NCI-H2107 treated with DMSO at 0.1 percent for 48 hours (cell line): ENCODE measurements at regions not wholly inside any gene's neighbourhood (a gene's known extent, or its start where the extent isn't known, plus 50 kb on each side); places are given as distances from the start of the nearest gene placed in this dataset.
"Not testable (repeated sequence)": the region's sequence is repeated elsewhere in the genome, so short reads cannot be mapped to it uniquely, and the experiment has no call there.

Experiments
- DNase-seq: peaks from one replicate; lab custom pipeline; 2025; ENCODE audit not compliant: unreplicated experiment; lab: John Stamatoyannopoulos, UW

DNA sequence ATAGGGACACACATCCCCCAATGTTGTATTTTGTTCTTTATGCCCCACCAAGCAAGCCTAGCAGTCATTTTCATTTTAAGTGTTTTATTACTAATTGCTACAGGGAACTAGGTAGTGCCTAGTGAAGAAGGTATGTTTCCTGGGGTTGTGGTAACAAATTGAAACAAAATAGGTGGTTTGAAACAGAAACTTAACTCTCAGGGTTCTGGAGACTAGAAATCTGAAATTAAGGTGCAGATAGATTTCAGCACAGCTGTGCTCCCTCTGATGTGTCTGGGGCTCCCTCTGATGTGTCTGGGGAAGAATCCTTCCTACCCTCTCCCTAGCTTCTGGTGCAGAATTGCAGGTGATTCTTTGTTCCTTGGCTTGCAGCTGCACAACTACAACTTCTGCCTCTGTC lies 390.1 kb downstream of the ZFHX3 start:
- DNase-seq = no peak

DNA sequence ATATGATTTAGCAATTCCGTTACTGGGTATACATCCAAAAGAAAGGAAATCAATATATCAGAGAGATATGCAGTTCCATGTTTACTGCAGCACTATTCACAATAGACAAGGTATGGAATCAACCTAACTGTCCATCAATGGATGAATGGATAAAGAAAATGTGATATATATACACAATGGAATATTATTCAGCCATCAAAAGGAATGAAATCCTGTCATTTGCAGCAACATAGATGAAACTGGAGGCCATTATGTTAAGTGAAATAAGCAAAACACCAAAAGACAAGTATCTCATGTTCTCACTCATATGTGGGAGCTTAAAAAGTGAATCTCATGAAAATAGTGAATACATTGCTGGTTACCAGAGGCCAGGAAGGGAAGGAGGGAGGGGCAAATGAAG lies 390.8 kb downstream of the ZFHX3 start:
- DNase-seq = no peak

DNA sequence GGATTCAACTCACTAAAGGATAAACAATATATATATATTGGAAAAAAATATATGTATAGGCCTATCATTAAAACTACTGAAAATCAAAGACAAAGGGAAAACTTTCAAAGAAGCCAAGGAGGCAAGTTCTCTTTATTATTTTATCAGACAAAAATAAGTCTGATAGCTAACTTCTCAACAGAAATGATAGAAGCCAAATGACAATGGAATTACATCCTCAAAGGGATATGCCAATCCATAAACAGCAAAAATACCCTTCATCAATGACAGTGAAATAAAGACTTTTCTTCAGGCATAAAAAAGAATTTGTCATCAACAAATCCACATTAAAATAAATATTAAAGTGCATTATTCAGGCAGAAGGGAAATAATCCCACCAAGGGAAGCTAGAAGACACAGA lies 393.4 kb downstream of the ZFHX3 start:
- DNase-seq = no peak

DNA sequence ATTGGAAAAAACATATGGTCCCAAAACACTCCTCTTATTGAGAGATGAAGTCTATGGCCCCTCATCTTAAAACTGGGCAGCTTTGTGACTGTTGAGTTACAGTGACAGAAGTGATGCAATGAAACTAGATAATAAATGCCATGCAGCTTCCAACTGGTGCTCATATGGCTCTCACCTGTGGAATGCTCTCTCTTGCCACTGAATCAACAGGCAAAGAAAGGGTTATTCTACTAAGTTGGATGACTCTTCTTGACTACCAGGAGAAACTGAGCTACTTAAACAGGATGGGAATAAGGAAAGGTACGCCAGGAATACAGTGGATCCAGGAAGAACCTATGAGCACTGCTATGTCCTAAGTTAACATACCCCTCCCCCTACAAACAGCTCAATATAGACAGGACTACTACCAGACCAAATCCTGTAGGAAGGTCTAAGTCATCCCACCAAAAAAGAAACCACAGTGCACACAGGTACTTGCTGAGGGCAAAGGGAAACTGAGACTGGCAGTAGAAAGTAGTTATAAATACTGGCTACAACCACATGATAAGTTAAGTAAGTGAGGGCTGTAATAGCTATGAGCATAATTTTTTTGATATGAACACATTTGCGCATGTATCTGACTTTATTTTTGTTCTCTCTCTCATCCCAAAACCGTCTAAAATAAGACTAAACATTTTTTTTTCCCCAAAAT lies 398.5 kb downstream of the ZFHX3 start:
- no peak for DNase-seq

DNA sequence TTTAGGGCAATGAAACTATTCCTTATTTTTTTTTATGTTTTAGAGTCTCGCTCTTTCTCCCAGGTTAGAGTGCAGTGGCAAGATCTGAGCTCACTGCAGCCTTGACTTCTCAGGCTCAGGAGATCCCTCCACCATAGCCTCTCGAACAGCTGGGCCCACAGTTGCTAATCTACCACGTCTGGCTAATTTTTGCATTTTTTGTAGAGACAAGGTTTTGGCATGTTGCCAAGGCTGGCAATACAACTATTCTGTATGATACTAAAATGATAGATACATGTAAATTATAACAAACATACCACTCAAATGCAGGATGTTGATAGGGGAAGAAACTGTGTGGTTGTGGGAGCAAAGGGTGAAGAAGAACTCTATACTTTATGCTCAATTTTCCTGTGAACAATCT lies 401.3 kb downstream of the ZFHX3 start:
- DNase-seq = no peak

DNA sequence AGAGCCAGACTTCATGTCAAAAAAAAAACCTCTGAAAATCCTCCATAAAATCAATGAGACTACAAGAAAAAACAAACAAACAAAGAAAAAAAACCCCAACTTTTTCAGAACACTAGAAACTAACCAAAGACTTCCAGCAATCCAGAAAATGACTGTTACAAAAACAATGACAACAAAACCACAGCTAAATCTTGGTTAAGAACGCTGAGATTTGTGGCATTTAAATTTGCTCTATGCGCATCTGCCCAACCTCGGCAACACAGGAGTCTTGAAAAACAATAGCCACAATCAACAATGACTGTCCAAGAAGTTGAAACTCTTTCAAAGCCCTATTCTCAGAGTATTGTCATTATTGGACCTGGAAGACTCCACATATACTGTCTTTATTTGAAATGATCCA lies 402.4 kb downstream of the ZFHX3 start:
- DNase-seq = no peak

DNA sequence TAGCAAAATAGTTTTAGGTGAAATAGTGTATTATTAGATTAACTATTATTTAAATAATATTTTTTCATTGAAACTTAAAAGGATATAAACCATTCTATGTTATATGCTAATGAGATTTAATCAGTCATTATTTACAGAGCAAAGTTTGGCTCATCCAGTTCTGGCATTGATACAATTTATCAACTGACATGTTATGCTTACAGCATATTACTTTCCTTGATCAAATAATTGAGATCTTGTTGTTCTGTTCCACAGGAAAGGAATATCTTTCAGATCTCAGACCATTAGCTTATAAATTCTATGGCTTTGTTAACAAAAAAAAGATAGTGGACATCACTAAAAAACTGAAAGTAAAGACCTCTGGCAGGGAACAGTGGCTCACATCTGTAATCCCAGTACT lies 403.0 kb downstream of the ZFHX3 start:
- DNase-seq = no peak

DNA sequence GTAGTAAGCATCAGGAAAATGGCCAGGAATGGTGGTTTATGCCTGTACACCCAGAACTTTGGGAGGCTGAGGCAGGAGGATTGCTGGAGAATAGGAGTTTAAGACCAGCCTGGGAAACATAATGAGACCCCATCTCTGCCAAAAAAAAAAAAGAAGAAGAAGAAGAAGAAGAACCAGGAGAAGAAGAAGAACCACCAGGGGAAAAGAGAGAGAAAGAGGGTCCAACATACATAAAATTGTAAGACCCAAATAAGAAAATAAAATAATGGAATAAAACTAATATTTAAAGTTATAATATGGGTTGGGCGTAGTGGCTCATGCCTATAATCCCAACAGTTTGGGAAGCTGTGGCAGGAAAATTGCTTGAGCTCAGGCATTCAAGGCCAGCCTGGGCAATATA lies 408.4 kb downstream of the ZFHX3 start:
- no peak for DNase-seq

DNA sequence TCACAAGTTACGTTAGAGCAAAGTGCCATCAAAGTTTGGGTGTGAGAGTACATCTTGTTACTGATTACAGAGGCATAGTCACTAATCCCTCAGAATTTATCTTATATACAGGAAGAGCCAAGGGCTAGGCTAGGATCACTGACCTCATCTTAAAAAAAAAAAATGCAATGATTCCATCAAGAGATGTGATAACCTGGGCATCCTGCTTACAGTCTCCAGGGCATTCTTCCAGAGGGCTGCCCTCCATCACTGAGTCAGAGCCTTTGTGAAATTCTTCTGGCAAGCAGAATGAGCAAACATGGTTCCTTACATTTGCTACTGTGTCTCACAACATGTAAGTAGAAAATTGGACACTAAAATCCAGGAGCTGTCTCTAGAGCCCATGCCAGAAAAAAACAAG lies 410.6 kb downstream of the ZFHX3 start:
- DNase-seq = no peak

DNA sequence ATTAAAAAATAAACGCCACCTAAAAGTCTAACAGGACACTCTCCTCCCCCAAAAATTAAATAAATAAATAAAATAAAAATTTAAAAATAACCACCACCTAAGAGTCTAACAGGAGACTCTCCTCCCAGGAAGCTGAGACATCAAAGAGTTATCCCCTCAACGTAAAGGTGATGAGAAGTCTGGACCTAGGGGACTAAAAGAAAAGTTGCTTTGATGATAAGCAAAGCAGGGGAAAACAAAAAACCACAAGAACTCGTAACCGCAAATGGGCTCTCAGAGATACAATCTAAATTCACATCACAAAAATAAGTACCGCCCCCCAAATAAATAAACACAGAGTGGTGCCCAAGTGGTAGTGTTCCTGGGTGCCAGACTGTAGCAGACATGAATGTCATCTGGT lies 412.2 kb downstream of the ZFHX3 start:
- DNase-seq = no peak

DNA sequence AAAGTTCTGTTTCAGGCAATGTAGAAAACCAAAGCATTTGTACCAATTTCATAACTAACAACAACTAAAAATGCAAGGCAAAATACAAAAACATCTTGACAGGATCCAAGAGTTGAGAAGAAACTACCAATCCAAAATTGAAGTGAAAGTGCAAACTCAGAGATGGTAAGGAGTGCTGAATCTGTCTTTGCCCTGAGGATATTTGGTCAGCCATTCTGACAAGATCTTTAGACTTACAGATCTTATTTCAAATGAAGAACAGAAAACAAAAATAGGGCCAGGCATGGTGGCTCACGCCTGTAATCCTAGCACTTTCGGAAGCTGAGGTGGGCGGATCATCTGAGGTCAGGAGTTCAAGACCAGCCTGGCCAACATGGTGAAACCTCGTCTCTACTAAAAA lies 412.8 kb downstream of the ZFHX3 start:
- DNase-seq = no peak

DNA sequence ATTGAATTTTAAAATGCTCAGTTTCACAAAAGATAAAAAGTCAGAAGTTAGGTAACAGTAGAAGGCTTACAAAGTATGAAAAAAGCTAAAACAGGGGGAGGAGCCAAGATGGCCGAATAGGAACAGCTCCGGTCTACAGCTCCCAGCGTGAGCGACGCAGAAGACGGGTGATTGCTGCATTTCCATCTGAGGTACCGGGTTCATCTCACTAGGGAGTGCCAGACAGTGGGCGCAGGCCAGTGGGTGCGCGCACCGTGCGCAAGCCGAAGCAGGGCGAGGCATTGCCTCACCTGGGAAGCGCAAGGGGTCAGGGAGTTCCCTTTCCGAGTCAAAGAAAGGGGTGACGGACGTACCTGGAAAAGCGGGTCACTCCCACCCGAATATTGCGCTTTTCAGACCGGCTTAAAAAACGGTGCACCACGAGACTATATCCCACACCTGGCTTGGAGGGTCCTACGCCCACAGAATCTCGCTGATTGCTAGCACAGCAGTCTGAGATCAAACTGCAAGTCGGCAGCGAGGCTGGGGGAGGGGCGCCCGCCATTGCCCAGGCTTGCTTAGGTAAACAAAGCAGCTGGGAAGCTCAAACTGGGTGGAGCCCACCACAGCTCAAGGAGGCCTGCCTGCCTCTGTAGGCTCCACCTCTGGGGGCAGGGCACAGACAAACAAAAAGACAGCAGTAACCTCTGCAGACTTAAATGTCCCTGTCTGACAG lies 420.6 kb downstream of the ZFHX3 start:
- not testable (repeated sequence) for DNase-seq

DNA sequence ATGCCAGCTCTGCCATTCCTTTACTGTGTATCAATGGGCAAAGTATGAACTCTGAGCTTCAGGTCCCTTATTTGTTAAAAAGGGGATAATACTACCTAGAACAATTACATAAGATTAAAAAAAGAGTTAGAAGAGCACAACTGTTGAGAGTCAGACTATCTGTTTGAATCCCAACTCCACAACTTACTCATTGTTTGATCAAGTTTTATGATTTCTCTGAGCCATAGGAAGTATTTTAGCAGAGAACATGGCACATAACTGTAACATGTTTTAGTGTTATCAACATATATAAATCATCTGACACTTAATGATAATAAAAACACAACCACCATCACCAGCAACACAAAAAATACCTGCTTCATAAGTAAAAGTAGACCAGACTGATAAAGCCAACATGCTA lies 421.3 kb downstream of the ZFHX3 start:
- DNase-seq = no peak

DNA sequence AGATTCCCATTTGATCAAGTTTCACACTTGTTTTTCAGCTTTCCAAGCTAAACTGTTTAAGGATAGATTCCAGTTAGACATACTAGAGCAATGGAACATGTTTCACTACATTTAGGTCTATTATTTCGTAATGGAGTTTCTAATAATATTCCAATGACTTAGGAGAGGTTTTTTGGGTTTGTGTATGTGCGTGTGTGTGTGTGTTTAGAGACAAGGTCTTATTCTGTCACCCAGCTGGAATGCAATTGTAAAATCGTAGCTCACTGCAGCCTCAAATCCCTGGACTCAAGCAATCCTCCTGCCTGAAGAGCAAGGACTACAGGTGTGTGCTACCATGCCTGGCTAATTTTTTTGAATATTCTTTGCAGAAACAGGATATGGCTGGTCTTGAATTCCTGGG lies 426.3 kb downstream of the ZFHX3 start:
- peak; percentile 16 for DNase-seq

DNA sequence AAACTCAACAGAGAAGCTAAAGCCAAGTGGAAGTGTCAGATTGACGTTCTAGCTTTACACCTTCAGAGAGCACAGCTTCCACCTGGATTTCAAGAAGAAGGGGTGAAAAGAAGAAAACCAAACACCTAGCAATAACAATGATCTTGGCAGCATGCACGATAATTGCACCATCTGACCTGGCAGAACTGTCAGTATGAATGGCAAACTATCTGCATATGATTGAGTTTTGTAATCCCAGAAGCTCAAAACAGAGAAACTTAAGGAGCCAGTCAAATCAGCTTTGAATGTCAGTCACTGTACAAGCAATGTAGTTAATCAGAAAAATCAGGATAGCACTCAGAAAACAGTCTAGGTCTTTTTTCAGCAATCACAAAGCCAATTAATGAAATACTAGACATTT lies 427.1 kb downstream of the ZFHX3 start:
- DNase-seq = peak; percentile 79

DNA sequence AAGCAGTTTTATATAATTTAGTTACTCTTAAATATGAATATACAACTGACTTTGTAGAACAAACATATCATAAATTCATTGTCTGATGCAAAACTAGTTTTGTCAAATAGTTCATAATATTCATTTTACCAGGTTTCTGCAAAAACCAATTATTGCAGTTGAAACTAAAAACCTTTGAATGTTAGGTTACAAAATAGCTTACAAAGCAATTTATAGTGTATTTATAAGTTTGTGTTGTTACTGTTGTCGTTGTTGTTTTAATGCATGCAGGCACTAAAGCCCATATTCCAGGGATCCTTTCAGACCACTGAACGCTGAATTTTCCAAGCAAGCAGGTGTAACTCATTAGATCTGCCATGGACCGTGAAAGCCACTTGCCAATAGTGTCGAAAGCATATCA lies 427.6 kb downstream of the ZFHX3 start:
- DNase-seq = peak; percentile 79

DNA sequence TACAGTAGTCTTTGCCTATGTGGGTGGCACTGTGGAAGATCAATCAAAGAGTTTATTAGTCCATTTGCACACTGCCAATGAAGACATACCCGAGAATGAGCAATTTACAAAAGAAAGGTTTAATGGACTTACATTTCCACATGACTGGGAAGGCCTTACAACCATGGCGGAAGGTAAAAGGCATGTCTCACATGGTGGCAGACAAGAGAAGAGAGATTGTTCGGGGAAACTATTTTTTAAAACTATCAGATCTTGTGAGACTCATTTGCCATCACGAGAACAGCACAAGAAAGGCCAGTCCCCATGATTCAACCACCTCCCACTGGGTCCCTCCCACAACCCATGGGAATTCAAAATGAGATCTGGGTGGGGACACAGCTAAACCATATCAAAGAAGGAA lies 432.1 kb downstream of the ZFHX3 start:
- DNase-seq = no peak

DNA sequence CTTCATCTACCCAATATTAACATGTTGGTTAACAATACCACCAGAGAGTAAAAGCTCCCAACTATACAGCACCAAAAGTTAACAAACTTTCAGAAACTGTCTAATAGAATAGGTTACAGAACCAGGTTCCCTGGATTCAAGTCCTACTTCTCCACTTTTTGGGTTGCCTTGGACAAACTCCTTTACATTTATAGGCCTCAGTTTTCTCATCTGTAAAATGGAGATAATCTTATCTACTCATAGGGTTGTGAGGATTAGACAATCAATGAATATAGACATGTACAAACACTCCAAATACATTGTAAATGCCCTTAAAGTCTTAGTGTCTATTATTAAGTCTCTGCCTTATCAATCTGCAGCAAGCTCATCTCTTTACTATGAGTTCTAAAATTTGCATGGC lies 435.2 kb downstream of the ZFHX3 start:
- no peak for DNase-seq

DNA sequence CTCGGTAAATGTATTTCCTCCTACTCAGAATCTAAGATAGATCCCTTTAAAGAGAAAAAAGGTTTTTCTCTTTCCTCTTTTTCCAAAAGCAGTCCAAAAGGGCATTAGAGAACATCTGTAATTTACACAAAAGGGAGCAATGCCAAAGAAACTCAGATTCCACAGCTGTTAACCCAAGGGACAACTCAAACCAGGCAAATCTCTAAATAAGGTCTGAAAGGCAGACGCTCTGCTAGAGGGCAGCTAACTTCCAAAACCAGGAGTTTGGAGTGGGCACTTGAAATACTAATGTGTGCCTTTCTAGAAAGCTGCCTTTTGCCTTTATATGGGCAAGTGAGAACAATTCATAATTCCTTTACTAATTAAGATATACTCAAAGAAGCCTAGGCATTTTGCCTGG lies 435.7 kb downstream of the ZFHX3 start:
- no peak for DNase-seq

DNA sequence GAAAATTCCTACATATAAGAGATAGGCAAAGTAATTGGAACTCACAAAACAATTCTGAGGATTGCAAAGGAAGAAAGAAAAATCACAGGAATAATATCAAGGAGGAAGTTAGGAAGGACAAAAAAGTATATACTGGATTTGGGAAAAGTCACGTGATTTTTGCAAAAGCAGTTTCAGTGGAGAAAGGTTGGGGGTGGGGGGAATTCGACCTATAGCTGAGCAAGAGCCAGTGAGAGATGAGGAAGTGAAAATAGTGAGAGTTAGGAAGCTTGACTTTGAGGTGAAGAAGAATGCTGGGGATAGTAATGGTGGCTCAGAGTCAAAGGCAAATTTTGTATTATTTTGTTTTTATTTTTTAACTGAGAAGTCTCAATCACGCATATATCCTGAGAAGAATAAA lies 438.0 kb upstream of the PMFBP1 start:
- DNase-seq = no peak

DNA sequence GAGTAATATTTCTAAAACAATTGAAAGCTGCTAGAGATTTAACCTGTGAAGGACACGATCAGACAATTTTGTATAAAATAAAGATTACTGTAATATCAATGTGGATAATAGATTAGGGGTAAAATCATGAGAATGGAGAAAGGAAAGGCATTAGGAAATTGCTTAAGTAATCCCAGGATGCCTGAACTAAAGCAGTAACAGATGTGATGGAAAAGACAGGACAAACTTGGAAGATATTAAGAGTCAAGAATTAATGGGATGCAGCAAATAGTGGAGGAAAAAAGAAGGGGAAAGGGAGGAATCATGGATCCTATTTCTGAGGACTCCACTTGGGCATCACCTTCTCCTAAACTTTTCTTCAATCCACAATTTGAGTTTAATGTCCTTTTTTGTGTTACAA lies 437.1 kb upstream of the PMFBP1 start:
- DNase-seq = no peak

DNA sequence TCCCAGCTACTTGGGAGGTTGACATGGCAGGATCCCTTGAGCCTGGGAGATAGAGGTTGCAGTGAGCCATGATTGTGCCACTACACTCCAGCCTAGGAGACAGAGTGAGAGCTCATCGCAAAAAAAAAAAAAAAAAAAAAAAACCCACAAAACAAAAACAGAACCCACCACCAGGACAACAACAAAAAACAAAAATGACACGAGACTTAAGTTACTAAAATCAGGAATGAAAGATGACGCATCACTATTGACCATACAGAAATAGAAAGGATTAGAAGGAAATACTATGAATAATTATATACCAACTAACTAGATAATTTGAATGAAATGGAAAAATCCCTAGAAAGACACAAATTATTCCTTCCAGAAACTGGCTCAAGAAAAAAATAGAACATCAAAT lies 432.4 kb upstream of the PMFBP1 start:
- DNase-seq = no peak

DNA sequence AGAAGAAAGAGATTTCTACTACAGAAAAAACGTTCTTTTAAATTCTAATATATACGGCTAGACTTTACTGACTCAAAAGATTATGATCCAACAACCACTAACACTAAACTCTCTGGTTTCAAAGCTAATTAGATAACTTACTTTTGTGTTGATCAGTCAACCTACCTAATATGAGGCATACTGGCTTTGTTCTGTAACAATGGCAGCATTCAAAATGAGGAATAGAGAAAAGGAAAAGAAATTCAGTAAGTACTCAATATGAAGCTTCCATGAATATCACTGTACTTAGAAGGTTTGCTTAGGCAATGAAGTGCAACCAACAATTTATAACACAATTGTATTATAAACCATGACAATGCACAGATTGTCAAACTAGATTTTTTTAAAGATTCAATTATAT lies 430.5 kb upstream of the PMFBP1 start:
- DNase-seq = no peak
